ENCODE measurements at regions not wholly inside any gene's neighbourhood (a gene's known extent, or its start where the extent isn't known, plus 50 kb on each side); places are given as distances from the start of the nearest gene placed in this dataset.

GRCh38 chr1:13994386-13994785, 294.4 kb downstream of the PRDM2 start:
- H3K27ac ChIP-seq (ENCODE audit: low read length), result no peak overlapping the region
- ATAC-seq (no peak), DNase-seq (no peak)
- WGBS (ENCODE audit: insufficient coverage), result 59% methylated on average over 1 of the region's 1 CpG
- Mint-ChIP-seq H3K4me3 (no peak overlapping the region), H3K27ac (no peak overlapping the region), H3K36me3 (peaks cover 3% of the 10 kb centered on the region), H3K4me1 (no peaks in the 10 kb centered on the region), H3K9me3 (peaks cover 7 to 12% of the 10 kb centered on the region in 2 donors), H3K27me3 (ENCODE audit: low read depth in 2 of 2) (peaks cover 16 to 26% of the 10 kb centered on the region in 2 donors)
- no peak for TF ChIP-seq CTCF (IDR thresholded peaks at IDR 0.05)
- intact Hi-C loops (cut with micrococcal nuclease), result no loop called here
- H3K36me3 ChIP-seq (ENCODE audit: control insufficient read depth, insufficient read depth, low read length), result no peaks in the 10 kb centered on the region
- H3K27me3 ChIP-seq (ENCODE audit: control insufficient read depth, insufficient read depth, low read length), result no peaks in the 10 kb centered on the region
- H3K4me1 ChIP-seq (ENCODE audit: control insufficient read depth, insufficient read depth, low read length), result no peaks in the 10 kb centered on the region
- no peak overlapping the region for H3K4me3 ChIP-seq (ENCODE audit: low read length)
- H3K9me3 ChIP-seq (ENCODE audit: control insufficient read depth, insufficient read depth, low read length), result no peaks in the 10 kb centered on the region

- peaks cover 9 to 13% of the 10 kb centered on the region in 2 donors for H3K27me3 Mint-ChIP-seq (ENCODE audit: low read depth in 2 of 2)
- H3K27me3 ChIP-seq (ENCODE audit: control insufficient read depth, insufficient read depth, low read length), result no peaks in the 10 kb centered on the region
- no peak for TF ChIP-seq CTCF (IDR thresholded peaks at IDR 0.05)
- H3K9me3 Mint-ChIP-seq, result peaks cover 10 to 20% of the 10 kb centered on the region in 2 donors
- peaks cover 6% of the 10 kb centered on the region for H3K36me3 Mint-ChIP-seq
- no peaks in the 10 kb centered on the region for H3K9me3 ChIP-seq (ENCODE audit: control insufficient read depth, insufficient read depth, low read length)
- intact Hi-C loops (cut with micrococcal nuclease), result no loop called here
- ATAC-seq (no peak), DNase-seq (no peak)
- no peak overlapping the region for H3K27ac Mint-ChIP-seq
- no peaks in the 10 kb centered on the region for H3K4me1 ChIP-seq (ENCODE audit: control insufficient read depth, insufficient read depth, low read length)
- H3K4me3 Mint-ChIP-seq, result no peak overlapping the region
- H3K4me1 Mint-ChIP-seq, result no peaks in the 10 kb centered on the region
- no peak overlapping the region for H3K4me3 ChIP-seq (ENCODE audit: low read length)
- 100% methylated on average over 2 of the region's 2 CpGs for WGBS (ENCODE audit: insufficient coverage)
- H3K27ac ChIP-seq (ENCODE audit: low read length), result no peak overlapping the region
- H3K36me3 ChIP-seq (ENCODE audit: control insufficient read depth, insufficient read depth, low read length), result no peaks in the 10 kb centered on the region
Measured at GRCh38 chr1:13996334-13996733, 296.3 kb downstream of the PRDM2 start.

- no peak overlapping the region for H3K27ac ChIP-seq (ENCODE audit: low read length)
- no peaks in the 10 kb centered on the region for H3K27me3 ChIP-seq (ENCODE audit: control insufficient read depth, insufficient read depth, low read length)
- no peak for ATAC-seq
- WGBS (ENCODE audit: insufficient coverage), result 0% methylated on average over 1 of the region's 1 CpG
- Mint-ChIP-seq H3K27me3 (ENCODE audit: low read depth in 2 of 2) (peaks cover 6 to 18% of the 10 kb centered on the region in 2 donors), H3K4me1 (no peaks in the 10 kb centered on the region), H3K36me3 (peaks cover 6% of the 10 kb centered on the region), H3K4me3 (no peak overlapping the region), H3K27ac (no peak overlapping the region), H3K9me3 (peaks cover 4 to 8% of the 10 kb centered on the region in 2 donors)
- no peaks in the 10 kb centered on the region for H3K9me3 ChIP-seq (ENCODE audit: control insufficient read depth, insufficient read depth, low read length)
- intact Hi-C loops (cut with micrococcal nuclease), result no loop called here
- DNase-seq, result no peak
- TF ChIP-seq CTCF (IDR thresholded peaks at IDR 0.05), result no peak
- H3K4me1 ChIP-seq (ENCODE audit: control insufficient read depth, insufficient read depth, low read length), result no peaks in the 10 kb centered on the region
- H3K36me3 ChIP-seq (ENCODE audit: control insufficient read depth, insufficient read depth, low read length), result no peaks in the 10 kb centered on the region
- no peak overlapping the region for H3K4me3 ChIP-seq (ENCODE audit: low read length)
Measured at GRCh38 chr1:14003552-14003951, 303.6 kb downstream of the PRDM2 start.

- H3K4me1 Mint-ChIP-seq, result no peaks in the 10 kb centered on the region
- H3K9me3 Mint-ChIP-seq, result no peaks in the 10 kb centered on the region
- H3K27me3 ChIP-seq (ENCODE audit: control insufficient read depth, insufficient read depth, low read length), result no peaks in the 10 kb centered on the region
- no peaks in the 10 kb centered on the region for H3K4me1 ChIP-seq (ENCODE audit: control insufficient read depth, insufficient read depth, low read length)
- 82% methylated on average over 3 of the region's 3 CpGs for WGBS (ENCODE audit: insufficient coverage)
- DNase-seq, result no peak
- ATAC-seq, result peak in 1 of 3 donors; percentile 25
- H3K27ac ChIP-seq (ENCODE audit: low read length), result no peak overlapping the region
- no peaks in the 10 kb centered on the region for H3K36me3 ChIP-seq (ENCODE audit: control insufficient read depth, insufficient read depth, low read length)
- H3K27me3 Mint-ChIP-seq (ENCODE audit: low read depth in 2 of 2), result peaks cover 6 to 36% of the 10 kb centered on the region in 2 donors
- H3K27ac Mint-ChIP-seq, result no peak overlapping the region
- intact Hi-C loops (cut with micrococcal nuclease), result no loop called here
- H3K36me3 Mint-ChIP-seq, result no peaks in the 10 kb centered on the region
- no peaks in the 10 kb centered on the region for H3K9me3 ChIP-seq (ENCODE audit: control insufficient read depth, insufficient read depth, low read length)
- no peak overlapping the region for H3K4me3 Mint-ChIP-seq
- no peak overlapping the region for H3K4me3 ChIP-seq (ENCODE audit: low read length)
- TF ChIP-seq CTCF (IDR thresholded peaks at IDR 0.05), result no peak
Measured at GRCh38 chr1:14009582-14009981, 309.6 kb downstream of the PRDM2 start.
